ENCODE measurements at regions not wholly inside any gene's neighbourhood (a gene's known extent, or its start where the extent isn't known, plus 50 kb on each side); places are given as distances from the start of the nearest gene placed in this dataset.

GRCh38 chr10:22058201-22058600, 54.7 kb upstream of the DNAJC1 start (continued):
- TF ChIP-seq ZNF407 (IDR thresholded peaks at IDR 0.05; ENCODE audit: low read depth) (no peak), THRAP3 (IDR thresholded peaks at IDR 0.05; ENCODE audit: borderline replicate concordance) (no peak), FUS (optimal IDR thresholded peaks at IDR 0.05; ENCODE audit: low read depth, low read length) (no peak), SMARCE1 (IDR thresholded peaks at IDR 0.05) (peak; percentile 28; the same call in 1 of the 2 replicates), SREBF1 (IDR thresholded peaks at IDR 0.05; ENCODE audit: borderline replicate concordance, low read depth, low read length) (no peak), ARID1B (IDR thresholded peaks at IDR 0.05) (peak; percentile 26; the same call in 1 of the 2 replicates), RAD51 (IDR thresholded peaks at IDR 0.05; ENCODE audit: borderline replicate concordance, low read depth) (no peak), KDM1A (IDR thresholded peaks at IDR 0.05) (no peak), ZNF263 (CRISPR knock-in tag; IDR thresholded peaks at IDR 0.05; ENCODE audit: borderline replicate concordance) (no peak)
